ENCODE measurements at regions not wholly inside any gene's neighbourhood (a gene's known extent, or its start where the extent isn't known, plus 50 kb on each side); places are given as distances from the start of the nearest gene placed in this dataset.

- intact Hi-C loops (cut with micrococcal nuclease), result no loop called here
- no peak overlapping the region for H3K4me3 Mint-ChIP-seq
- no peaks in the 10 kb centered on the region for H3K4me1 Mint-ChIP-seq (ENCODE audit: low read depth)
- no peak overlapping the region for H3K27ac Mint-ChIP-seq
- DNase-seq, result no peak
- ChIA-PET POLR2A (no interaction called here), CTCF (no interaction called here)
- H3K36me3 Mint-ChIP-seq, result no peaks in the 10 kb centered on the region
- no peaks in the 10 kb centered on the region for H3K9me3 Mint-ChIP-seq
- H3K27me3 Mint-ChIP-seq, result no peaks in the 10 kb centered on the region
These were observed 157.4 kb downstream of the ANKRD30B start for GRCh38 chr18:14905350-14905749.

GRCh38 chr18:14905979-14906378, 158.0 kb downstream of the ANKRD30B start:
- intact Hi-C loops (cut with micrococcal nuclease), result no loop called here
- H3K4me1 Mint-ChIP-seq (ENCODE audit: low read depth), result no peaks in the 10 kb centered on the region
- H3K4me3 Mint-ChIP-seq, result no peak overlapping the region
- no peaks in the 10 kb centered on the region for H3K27me3 Mint-ChIP-seq
- CTCF ChIA-PET, result no interaction called here
- no peaks in the 10 kb centered on the region for H3K9me3 Mint-ChIP-seq
- H3K36me3 Mint-ChIP-seq, result no peaks in the 10 kb centered on the region
- POLR2A ChIA-PET, result no interaction called here
- no peak for DNase-seq
- no peak overlapping the region for H3K27ac Mint-ChIP-seq

GRCh38 chr18:14907420-14907819, 159.4 kb downstream of the ANKRD30B start:
- Mint-ChIP-seq H3K4me3 (no peak overlapping the region), H3K4me1 (ENCODE audit: low read depth) (no peaks in the 10 kb centered on the region), H3K36me3 (no peaks in the 10 kb centered on the region), H3K9me3 (no peaks in the 10 kb centered on the region), H3K27ac (no peak overlapping the region), H3K27me3 (no peaks in the 10 kb centered on the region)
- CTCF ChIA-PET, result no interaction called here
- intact Hi-C loops (cut with micrococcal nuclease), result no loop called here
- no peak for DNase-seq
- POLR2A ChIA-PET, result no interaction called here

DNA sequence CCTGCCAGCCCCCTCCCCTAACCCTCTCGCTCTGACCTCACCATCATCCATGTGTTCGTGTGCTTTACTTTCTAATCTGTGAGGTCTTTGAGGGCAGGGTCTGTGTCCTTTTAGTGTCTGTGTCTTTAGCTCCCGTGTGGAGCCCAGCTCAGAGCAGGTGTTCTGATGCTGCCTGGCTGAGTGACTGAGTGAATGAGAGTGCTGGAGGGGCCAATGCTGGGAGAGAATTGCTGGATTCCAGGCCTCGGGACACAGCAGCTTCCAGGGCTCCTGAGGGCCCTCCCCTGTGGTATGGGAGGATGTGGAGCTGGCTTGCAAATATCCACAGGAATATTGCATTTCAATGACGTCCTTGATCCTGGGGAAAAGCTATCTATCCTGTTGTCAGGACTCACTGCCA, 160.6 kb downstream of the ANKRD30B start:
- Mint-ChIP-seq H3K9me3 (no peaks in the 10 kb centered on the region), H3K27me3 (no peaks in the 10 kb centered on the region), H3K4me1 (ENCODE audit: low read depth) (no peaks in the 10 kb centered on the region), H3K36me3 (no peaks in the 10 kb centered on the region), H3K27ac (no peak overlapping the region), H3K4me3 (no peak overlapping the region)
- intact Hi-C loops (cut with micrococcal nuclease), result no loop called here
- DNase-seq, result no peak
- CTCF ChIA-PET, result no interaction called here
- POLR2A ChIA-PET, result no interaction called here

- intact Hi-C loops (cut with micrococcal nuclease), result no loop called here
- Mint-ChIP-seq H3K27ac (no peak overlapping the region), H3K9me3 (no peaks in the 10 kb centered on the region), H3K4me3 (no peak overlapping the region), H3K27me3 (no peaks in the 10 kb centered on the region), H3K4me1 (ENCODE audit: low read depth) (no peaks in the 10 kb centered on the region), H3K36me3 (no peaks in the 10 kb centered on the region)
- ChIA-PET POLR2A (no interaction called here), CTCF (no interaction called here)
- DNase-seq, result no peak
These were observed 165.0 kb downstream of the ANKRD30B start for GRCh38 chr18:14912967-14913366.

DNA sequence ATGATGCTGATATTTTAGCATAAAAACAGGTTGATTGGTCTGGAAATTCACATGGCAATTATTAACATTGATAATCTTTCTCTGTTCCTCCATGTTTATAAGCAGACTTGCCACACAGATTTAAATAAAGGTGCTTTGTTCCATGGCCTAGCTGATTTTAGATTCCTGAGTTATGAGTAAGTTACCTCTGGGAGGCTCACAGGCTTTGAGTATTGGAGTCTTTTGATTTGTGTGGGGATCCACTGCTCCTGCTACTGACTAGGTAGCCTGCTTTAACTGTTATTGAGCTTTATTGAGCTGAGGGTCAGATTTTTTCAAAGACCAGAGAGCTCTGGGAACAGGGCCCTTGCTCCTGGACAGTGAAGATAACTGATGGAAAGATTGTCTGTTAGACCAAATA, 166.1 kb downstream of the ANKRD30B start:
- H3K4me1 Mint-ChIP-seq (ENCODE audit: low read depth), result no peaks in the 10 kb centered on the region
- CTCF ChIA-PET, result no interaction called here

GRCh38 chr18:14914771-14915170, 166.8 kb downstream of the ANKRD30B start:
- no peak for DNase-seq
- Mint-ChIP-seq H3K36me3 (no peaks in the 10 kb centered on the region), H3K4me1 (ENCODE audit: low read depth) (no peaks in the 10 kb centered on the region), H3K27ac (no peak overlapping the region), H3K9me3 (no peaks in the 10 kb centered on the region), H3K27me3 (no peaks in the 10 kb centered on the region), H3K4me3 (no peak overlapping the region)
- ChIA-PET POLR2A (no interaction called here), CTCF (no interaction called here)
- intact Hi-C loops (cut with micrococcal nuclease), result no loop called here

More for the DNA sequence above, 166.1 kb downstream of the ANKRD30B start:
- H3K27ac Mint-ChIP-seq, result no peak overlapping the region
- no peaks in the 10 kb centered on the region for H3K36me3 Mint-ChIP-seq
- H3K4me3 Mint-ChIP-seq, result no peak overlapping the region
- intact Hi-C loops (cut with micrococcal nuclease), result no loop called here
- H3K9me3 Mint-ChIP-seq, result no peaks in the 10 kb centered on the region
- no peaks in the 10 kb centered on the region for H3K27me3 Mint-ChIP-seq
- DNase-seq, result no peak
- POLR2A ChIA-PET, result no interaction called here

DNA sequence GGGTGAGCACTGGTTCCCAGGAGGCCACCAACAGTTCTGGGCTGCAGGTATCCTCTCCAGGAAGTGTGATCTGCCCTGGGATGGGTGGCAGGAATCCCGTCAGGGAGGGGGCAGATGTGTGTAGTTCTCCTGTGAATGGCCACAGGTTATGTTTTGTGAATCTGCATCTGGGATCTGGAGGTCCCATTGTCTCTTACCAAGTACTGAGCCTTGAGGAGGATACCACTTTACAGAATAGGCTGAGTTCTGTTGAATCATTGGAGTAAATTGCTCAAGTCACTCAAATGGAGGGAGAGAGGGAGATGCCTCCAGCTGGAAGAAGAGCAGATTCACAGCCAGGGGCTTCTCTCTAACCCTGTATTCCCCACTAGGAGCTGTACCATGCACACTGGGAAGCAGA, 168.2 kb downstream of the ANKRD30B start:
- POLR2A ChIA-PET, result no interaction called here
- Mint-ChIP-seq H3K4me3 (no peak overlapping the region), H3K27me3 (no peaks in the 10 kb centered on the region), H3K9me3 (no peaks in the 10 kb centered on the region), H3K4me1 (ENCODE audit: low read depth) (no peaks in the 10 kb centered on the region), H3K27ac (no peak overlapping the region), H3K36me3 (no peaks in the 10 kb centered on the region)
- intact Hi-C loops (cut with micrococcal nuclease), result no loop called here
- CTCF ChIA-PET, result no interaction called here
- DNase-seq, result no peak

GRCh38 chr18:14916851-14917250, 168.9 kb downstream of the ANKRD30B start:
- DNase-seq, result no peak
- Mint-ChIP-seq H3K9me3 (no peaks in the 10 kb centered on the region), H3K36me3 (no peaks in the 10 kb centered on the region), H3K27me3 (no peaks in the 10 kb centered on the region), H3K4me3 (no peak overlapping the region), H3K4me1 (ENCODE audit: low read depth) (no peaks in the 10 kb centered on the region), H3K27ac (no peak overlapping the region)
- POLR2A ChIA-PET, result no interaction called here
- intact Hi-C loops (cut with micrococcal nuclease), result no loop called here
- CTCF ChIA-PET, result no interaction called here

GRCh38 chr18:14917311-14917710, 169.3 kb downstream of the ANKRD30B start:
- no peak overlapping the region for H3K27ac Mint-ChIP-seq
- intact Hi-C loops (cut with micrococcal nuclease), result no loop called here
- H3K36me3 Mint-ChIP-seq, result no peaks in the 10 kb centered on the region
- no peak overlapping the region for H3K4me3 Mint-ChIP-seq
- ChIA-PET POLR2A (no interaction called here), CTCF (no interaction called here)
- no peak for DNase-seq
- H3K4me1 Mint-ChIP-seq (ENCODE audit: low read depth), result no peaks in the 10 kb centered on the region
- no peaks in the 10 kb centered on the region for H3K27me3 Mint-ChIP-seq
- no peaks in the 10 kb centered on the region for H3K9me3 Mint-ChIP-seq

- intact Hi-C loops (cut with micrococcal nuclease), result no loop called here
- Mint-ChIP-seq H3K36me3 (no peaks in the 10 kb centered on the region), H3K4me3 (no peak overlapping the region), H3K27ac (no peak overlapping the region), H3K4me1 (ENCODE audit: low read depth) (peaks cover under 1% of the 10 kb centered on the region), H3K9me3 (no peaks in the 10 kb centered on the region), H3K27me3 (no peaks in the 10 kb centered on the region)
- ChIA-PET POLR2A (no interaction called here), CTCF (no interaction called here)
- no peak for DNase-seq
These were observed 171.7 kb downstream of the ANKRD30B start for GRCh38 chr18:14919666-14920065.

DNA sequence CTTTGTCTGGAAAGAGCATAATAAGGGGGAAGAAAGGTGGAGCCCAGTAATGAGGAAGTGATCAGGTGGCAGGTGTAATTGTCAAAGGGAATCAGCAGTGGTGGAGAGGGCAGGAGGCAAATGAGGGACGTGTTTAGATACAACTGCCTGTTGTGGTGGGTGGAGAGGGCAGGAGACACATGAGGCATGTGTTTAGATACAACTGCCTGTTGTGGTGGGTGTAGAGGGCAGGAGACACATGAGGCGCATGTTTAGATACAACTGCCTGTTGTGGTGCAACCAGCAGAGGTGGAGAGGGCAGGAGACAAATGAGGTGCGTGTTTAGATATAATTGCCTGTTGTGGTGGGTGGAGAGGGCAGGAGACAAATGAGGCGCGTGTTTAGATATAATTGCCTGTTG, 173.1 kb downstream of the ANKRD30B start:
- Mint-ChIP-seq H3K9me3 (no peaks in the 10 kb centered on the region), H3K4me1 (ENCODE audit: low read depth) (peaks cover 7% of the 10 kb centered on the region), H3K27me3 (no peaks in the 10 kb centered on the region), H3K4me3 (no peak overlapping the region), H3K27ac (no peak overlapping the region), H3K36me3 (no peaks in the 10 kb centered on the region)
- ChIA-PET POLR2A (no interaction called here), CTCF (no interaction called here)
- DNase-seq, result no peak
- intact Hi-C loops (cut with micrococcal nuclease), result no loop called here

DNA sequence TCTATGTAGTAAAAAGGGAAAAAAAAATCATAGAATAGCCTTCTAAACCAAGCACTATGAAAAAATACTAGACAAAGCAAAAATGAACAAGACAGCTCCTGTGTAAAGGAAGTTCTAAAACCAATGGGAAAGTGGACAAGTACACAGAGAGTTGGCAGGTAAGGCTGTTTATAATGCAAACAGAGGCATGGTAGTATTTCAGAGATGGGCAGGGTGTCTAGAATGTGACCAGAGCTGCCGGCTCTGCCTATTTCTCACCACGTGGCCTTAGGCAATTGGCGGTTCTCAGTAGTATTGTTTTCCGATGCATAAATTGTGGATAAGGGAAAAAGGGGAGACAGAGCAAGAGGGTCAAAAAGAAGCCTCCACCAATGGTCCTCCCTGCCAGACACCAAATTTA, 173.6 kb downstream of the ANKRD30B start:
- no peaks in the 10 kb centered on the region for H3K36me3 Mint-ChIP-seq
- ChIA-PET CTCF (no interaction called here), POLR2A (no interaction called here)
- H3K4me3 Mint-ChIP-seq, result no peak overlapping the region
- peaks cover 7% of the 10 kb centered on the region for H3K4me1 Mint-ChIP-seq (ENCODE audit: low read depth)
- no peaks in the 10 kb centered on the region for H3K27me3 Mint-ChIP-seq
- no peaks in the 10 kb centered on the region for H3K9me3 Mint-ChIP-seq
- DNase-seq, result no peak
- intact Hi-C loops (cut with micrococcal nuclease), result no loop called here
- H3K27ac Mint-ChIP-seq, result no peak overlapping the region

DNA sequence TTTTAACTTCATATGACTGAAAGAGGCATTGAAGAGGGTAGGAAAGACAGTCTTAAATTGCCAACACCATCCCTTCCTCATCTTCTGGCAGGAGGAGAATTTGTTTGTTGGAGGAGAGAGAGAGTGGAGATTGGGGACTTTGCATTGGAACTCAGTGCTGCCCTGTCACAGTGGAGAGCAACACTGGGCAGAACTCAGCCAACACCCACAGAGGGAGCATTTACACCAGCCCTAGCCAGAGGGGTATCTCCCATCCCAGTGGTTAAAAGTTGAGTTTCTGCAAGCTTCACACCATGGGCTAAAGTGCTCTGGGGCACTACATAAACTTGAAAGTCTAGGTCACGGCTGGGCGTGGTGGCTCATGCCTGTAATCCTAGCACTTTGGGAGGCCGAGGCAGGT, 174.1 kb downstream of the ANKRD30B start:
- Mint-ChIP-seq H3K4me1 (ENCODE audit: low read depth) (peaks cover 7% of the 10 kb centered on the region), H3K27ac (no peak overlapping the region), H3K27me3 (no peaks in the 10 kb centered on the region), H3K4me3 (no peak overlapping the region), H3K36me3 (no peaks in the 10 kb centered on the region), H3K9me3 (no peaks in the 10 kb centered on the region)
- DNase-seq, result no peak
- ChIA-PET CTCF (no interaction called here), POLR2A (no interaction called here)
- intact Hi-C loops (cut with micrococcal nuclease), result no loop called here
